ENCODE measurements at regions not wholly inside any gene's neighbourhood (a gene's known extent, or its start where the extent isn't known, plus 50 kb on each side); places are given as distances from the start of the nearest gene placed in this dataset.

- TF ChIP-seq SUZ12 (IDR thresholded peaks at IDR 0.05; ENCODE audit: extremely low read depth, insufficient read depth, insufficient read length) (no peak), YY1 (IDR thresholded peaks at IDR 0.05; ENCODE audit: insufficient read depth, insufficient read length) (no peak), ZNF274 (IDR thresholded peaks at IDR 0.05; ENCODE audit: low read depth, low read length) (no peak)
Measured at GRCh38 chr14:28272270-28272669, 494.3 kb upstream of the FOXG1 start.
